ENCODE measurements at regions not wholly inside any gene's neighbourhood (a gene's known extent, or its start where the extent isn't known, plus 50 kb on each side); places are given as distances from the start of the nearest gene placed in this dataset.

- TF ChIP-seq EP300 (IDR thresholded peaks at IDR 0.05) (no peak), RAD21 (conservative IDR thresholded peaks at IDR 0.05 in 1 of 2, IDR thresholded peaks at IDR 0.05 in 1 of 2) (no peak), CTCF (IDR thresholded peaks at IDR 0.05) (no peak), RNF2 (IDR thresholded peaks at IDR 0.05; ENCODE audit: borderline replicate concordance, low read depth) (no peak), EHMT2 (IDR thresholded peaks at IDR 0.05; ENCODE audit: low read depth) (no peak), POLR2A (IDR thresholded peaks at IDR 0.05; ENCODE audit: low read length) (no peak), BHLHE40 (IDR thresholded peaks at IDR 0.05; ENCODE audit: low read depth, low read length) (no peak), CBX2 (IDR thresholded peaks at IDR 0.05; ENCODE audit: borderline replicate concordance, low read depth) (no peak), KDM5A (IDR thresholded peaks at IDR 0.05) (no peak), JUN (IDR thresholded peaks at IDR 0.05) (no peak), PHF8 (IDR thresholded peaks at IDR 0.05; ENCODE audit: borderline replicate concordance, low read depth) (no peak)
- TF ChIP-seq, protein P1, sequence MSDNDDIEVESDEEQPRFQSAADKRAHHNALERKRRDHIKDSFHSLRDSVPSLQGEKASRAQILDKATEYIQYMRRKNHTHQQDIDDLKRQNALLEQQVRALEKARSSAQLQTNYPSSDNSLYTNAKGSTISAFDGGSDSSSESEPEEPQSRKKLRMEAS (IDR thresholded peaks at IDR 0.05), result no peak
Measured at GRCh38 chr6:80469977-80470376, 363.5 kb downstream of the BCKDHB start.
